ENCODE measurements at regions not wholly inside any gene's neighbourhood (a gene's known extent, or its start where the extent isn't known, plus 50 kb on each side); places are given as distances from the start of the nearest gene placed in this dataset.

DNA sequence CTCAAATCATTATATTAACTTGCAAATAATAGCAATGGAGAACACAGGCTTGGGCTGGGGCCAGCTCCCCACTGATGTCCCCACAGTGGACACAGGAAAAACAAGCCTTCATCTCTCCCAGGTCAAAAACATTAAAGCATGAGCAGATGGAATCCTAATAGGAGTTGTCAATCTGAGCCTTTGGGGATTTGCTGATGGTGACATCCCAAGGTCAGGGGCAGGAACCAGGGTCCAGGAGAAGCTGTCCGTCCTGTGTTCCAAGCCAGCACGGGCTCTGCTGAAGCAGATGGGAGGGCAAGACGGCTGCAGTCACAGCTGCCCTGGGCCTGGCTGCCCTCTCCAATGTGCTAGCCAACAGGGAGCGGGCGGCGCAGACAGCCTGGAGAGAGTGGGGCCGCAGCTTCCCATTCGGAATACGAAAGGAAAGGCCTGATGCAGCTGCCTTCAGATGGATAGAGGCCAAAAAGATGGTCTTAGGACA, 135.5 kb downstream of the NDUFA10 start (continued):
- TF ChIP-seq SP1 (IDR thresholded peaks at IDR 0.05), result no peak

DNA sequence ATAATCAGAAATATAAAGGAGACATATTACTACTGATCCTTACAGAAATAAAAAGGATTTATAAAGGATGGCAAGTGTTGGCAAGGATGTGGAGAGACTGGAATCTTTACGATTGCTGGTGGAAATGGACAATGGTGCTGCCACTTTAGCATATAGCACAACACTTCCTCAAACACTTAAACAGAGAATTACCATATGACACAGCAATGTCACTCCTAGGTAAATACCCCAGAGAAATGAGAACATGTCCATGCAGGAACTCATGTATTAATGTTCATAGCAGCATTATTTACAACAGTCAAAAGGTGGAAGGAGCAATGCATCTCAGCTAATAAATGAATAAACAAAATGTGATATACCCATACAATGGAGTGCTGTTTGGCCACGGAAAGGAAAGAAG, 137.5 kb downstream of the NDUFA10 start:
- Histone ChIP-seq H3K27ac (ENCODE audit: low read depth in 1 of 2, low read length in 2 of 2) (no peak overlapping the region), H3K9me3 (ENCODE audit: control insufficient read depth in 4 of 4, low read length in 3 of 4) (peaks cover 0 to 10% (median 8%) of the 10 kb centered on the region in 4 donors), H3K4me1 (ENCODE audit: control insufficient read depth in 4 of 4, insufficient read depth in 4 of 4, low read length in 3 of 4) (no peaks in the 10 kb centered on the region), H3K36me3 (ENCODE audit: control insufficient read depth in 4 of 4, insufficient read depth in 3 of 4, low read depth in 1 of 4, low read length in 3 of 4) (no peaks in the 10 kb centered on the region), H3K27me3 (ENCODE audit: control insufficient read depth in 4 of 4, insufficient read depth in 4 of 4, low read length in 3 of 4) (no peaks in the 10 kb centered on the region), H3K4me3 (ENCODE audit: low read depth in 1 of 3, low read length in 3 of 3) (no peak overlapping the region), H3K9ac (ENCODE audit: low read depth in 1 of 2, low read length in 2 of 2) (no peak overlapping the region)
- WGBS, result 87% methylated on average over 2 of the region's 2 CpGs
- TF ChIP-seq, protein P1, sequence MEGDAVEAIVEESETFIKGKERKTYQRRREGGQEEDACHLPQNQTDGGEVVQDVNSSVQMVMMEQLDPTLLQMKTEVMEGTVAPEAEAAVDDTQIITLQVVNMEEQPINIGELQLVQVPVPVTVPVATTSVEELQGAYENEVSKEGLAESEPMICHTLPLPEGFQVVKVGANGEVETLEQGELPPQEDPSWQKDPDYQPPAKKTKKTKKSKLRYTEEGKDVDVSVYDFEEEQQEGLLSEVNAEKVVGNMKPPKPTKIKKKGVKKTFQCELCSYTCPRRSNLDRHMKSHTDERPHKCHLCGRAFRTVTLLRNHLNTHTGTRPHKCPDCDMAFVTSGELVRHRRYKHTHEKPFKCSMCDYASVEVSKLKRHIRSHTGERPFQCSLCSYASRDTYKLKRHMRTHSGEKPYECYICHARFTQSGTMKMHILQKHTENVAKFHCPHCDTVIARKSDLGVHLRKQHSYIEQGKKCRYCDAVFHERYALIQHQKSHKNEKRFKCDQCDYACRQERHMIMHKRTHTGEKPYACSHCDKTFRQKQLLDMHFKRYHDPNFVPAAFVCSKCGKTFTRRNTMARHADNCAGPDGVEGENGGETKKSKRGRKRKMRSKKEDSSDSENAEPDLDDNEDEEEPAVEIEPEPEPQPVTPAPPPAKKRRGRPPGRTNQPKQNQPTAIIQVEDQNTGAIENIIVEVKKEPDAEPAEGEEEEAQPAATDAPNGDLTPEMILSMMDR (IDR thresholded peaks at IDR 0.05; ENCODE audit: low read depth, low read length, missing input control), result no peak
- TF ChIP-seq HNF4G (IDR thresholded peaks at IDR 0.05) (no peak), JUND (IDR thresholded peaks at IDR 0.05) (no peak), HNF4A (conservative IDR thresholded peaks at IDR 0.05) (no peak), NR2F2 (IDR thresholded peaks at IDR 0.05) (no peak), YY1 (IDR thresholded peaks at IDR 0.05) (no peak), RXRA (IDR thresholded peaks at IDR 0.05) (no peak), GABPA (IDR thresholded peaks at IDR 0.05 in 1 of 2, conservative IDR thresholded peaks at IDR 0.05 in 1 of 2) (no peak)
- TF ChIP-seq, protein P2, sequence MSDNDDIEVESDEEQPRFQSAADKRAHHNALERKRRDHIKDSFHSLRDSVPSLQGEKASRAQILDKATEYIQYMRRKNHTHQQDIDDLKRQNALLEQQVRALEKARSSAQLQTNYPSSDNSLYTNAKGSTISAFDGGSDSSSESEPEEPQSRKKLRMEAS (IDR thresholded peaks at IDR 0.05), result no peak
- TF ChIP-seq, protein P3, sequence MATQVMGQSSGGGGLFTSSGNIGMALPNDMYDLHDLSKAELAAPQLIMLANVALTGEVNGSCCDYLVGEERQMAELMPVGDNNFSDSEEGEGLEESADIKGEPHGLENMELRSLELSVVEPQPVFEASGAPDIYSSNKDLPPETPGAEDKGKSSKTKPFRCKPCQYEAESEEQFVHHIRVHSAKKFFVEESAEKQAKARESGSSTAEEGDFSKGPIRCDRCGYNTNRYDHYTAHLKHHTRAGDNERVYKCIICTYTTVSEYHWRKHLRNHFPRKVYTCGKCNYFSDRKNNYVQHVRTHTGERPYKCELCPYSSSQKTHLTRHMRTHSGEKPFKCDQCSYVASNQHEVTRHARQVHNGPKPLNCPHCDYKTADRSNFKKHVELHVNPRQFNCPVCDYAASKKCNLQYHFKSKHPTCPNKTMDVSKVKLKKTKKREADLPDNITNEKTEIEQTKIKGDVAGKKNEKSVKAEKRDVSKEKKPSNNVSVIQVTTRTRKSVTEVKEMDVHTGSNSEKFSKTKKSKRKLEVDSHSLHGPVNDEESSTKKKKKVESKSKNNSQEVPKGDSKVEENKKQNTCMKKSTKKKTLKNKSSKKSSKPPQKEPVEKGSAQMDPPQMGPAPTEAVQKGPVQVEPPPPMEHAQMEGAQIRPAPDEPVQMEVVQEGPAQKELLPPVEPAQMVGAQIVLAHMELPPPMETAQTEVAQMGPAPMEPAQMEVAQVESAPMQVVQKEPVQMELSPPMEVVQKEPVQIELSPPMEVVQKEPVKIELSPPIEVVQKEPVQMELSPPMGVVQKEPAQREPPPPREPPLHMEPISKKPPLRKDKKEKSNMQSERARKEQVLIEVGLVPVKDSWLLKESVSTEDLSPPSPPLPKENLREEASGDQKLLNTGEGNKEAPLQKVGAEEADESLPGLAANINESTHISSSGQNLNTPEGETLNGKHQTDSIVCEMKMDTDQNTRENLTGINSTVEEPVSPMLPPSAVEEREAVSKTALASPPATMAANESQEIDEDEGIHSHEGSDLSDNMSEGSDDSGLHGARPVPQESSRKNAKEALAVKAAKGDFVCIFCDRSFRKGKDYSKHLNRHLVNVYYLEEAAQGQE (IDR thresholded peaks at IDR 0.05), result no peak
- no peak for DNase-seq (ENCODE audit: low spot score)

DNA sequence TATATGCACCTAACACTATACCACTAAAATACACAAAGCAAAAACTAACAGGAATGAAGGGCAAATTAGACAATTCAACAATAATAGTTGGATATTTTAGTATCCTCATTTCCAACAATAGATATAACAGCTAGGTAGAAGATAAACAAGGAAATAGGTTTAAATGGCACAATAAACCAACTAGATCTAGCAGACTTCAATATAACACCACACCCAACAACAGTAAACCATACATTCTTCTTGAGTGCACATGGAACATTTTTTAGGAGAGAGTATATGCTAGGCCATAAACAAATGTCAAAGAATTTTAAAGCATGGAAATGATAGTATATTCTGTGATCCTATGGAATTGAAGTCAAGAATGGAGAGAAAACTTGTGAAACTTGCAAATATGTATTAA, 138.4 kb downstream of the NDUFA10 start:
- peaks cover 0 to 10% (median 8%) of the 10 kb centered on the region in 4 donors for H3K9me3 ChIP-seq (ENCODE audit: control insufficient read depth in 4 of 4, low read length in 3 of 4)
- no peak overlapping the region for H3K4me3 ChIP-seq (ENCODE audit: low read depth in 1 of 3, low read length in 3 of 3)
- H3K36me3 ChIP-seq (ENCODE audit: control insufficient read depth in 4 of 4, insufficient read depth in 3 of 4, low read depth in 1 of 4, low read length in 3 of 4), result no peaks in the 10 kb centered on the region
- no peak overlapping the region for H3K9ac ChIP-seq (ENCODE audit: low read depth in 1 of 2, low read length in 2 of 2)
- H3K27me3 ChIP-seq (ENCODE audit: control insufficient read depth in 4 of 4, insufficient read depth in 4 of 4, low read length in 3 of 4), result no peaks in the 10 kb centered on the region
- DNase-seq (ENCODE audit: low spot score), result no peak
- no peak overlapping the region for H3K27ac ChIP-seq (ENCODE audit: low read depth in 1 of 2, low read length in 2 of 2)
- TF ChIP-seq HNF4G (IDR thresholded peaks at IDR 0.05), result no peak
- TF ChIP-seq HNF4A (conservative IDR thresholded peaks at IDR 0.05), result no peak
- TF ChIP-seq, protein P4, sequence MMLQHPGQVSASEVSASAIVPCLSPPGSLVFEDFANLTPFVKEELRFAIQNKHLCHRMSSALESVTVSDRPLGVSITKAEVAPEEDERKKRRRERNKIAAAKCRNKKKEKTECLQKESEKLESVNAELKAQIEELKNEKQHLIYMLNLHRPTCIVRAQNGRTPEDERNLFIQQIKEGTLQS (IDR thresholded peaks at IDR 0.05), result no peak
- no peak for TF ChIP-seq RAD21 (IDR thresholded peaks at IDR 0.05)
- TF ChIP-seq NR2F2 (IDR thresholded peaks at IDR 0.05), result no peak
- TF ChIP-seq FOXA1 (IDR thresholded peaks at IDR 0.05), result no peak
- TF ChIP-seq, protein P2 (IDR thresholded peaks at IDR 0.05), result no peak
- TF ChIP-seq RXRA (IDR thresholded peaks at IDR 0.05), result no peak
- no peak for TF ChIP-seq EGR1 (IDR thresholded peaks at IDR 0.05; ENCODE audit: low read depth in 2 of 2)
- TF ChIP-seq, protein P5, sequence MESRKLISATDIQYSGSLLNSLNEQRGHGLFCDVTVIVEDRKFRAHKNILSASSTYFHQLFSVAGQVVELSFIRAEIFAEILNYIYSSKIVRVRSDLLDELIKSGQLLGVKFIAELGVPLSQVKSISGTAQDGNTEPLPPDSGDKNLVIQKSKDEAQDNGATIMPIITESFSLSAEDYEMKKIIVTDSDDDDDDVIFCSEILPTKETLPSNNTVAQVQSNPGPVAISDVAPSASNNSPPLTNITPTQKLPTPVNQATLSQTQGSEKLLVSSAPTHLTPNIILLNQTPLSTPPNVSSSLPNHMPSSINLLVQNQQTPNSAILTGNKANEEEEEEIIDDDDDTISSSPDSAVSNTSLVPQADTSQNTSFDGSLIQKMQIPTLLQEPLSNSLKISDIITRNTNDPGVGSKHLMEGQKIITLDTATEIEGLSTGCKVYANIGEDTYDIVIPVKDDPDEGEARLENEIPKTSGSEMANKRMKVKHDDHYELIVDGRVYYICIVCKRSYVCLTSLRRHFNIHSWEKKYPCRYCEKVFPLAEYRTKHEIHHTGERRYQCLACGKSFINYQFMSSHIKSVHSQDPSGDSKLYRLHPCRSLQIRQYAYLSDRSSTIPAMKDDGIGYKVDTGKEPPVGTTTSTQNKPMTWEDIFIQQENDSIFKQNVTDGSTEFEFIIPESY (IDR thresholded peaks at IDR 0.05), result no peak
- TF ChIP-seq SP1 (IDR thresholded peaks at IDR 0.05), result no peak
- TF ChIP-seq JUND (IDR thresholded peaks at IDR 0.05), result no peak
- TF ChIP-seq TAF1 (conservative IDR thresholded peaks at IDR 0.05), result no peak
- TF ChIP-seq, protein P1 (IDR thresholded peaks at IDR 0.05; ENCODE audit: low read depth, low read length, missing input control), result no peak
- H3K4me1 ChIP-seq (ENCODE audit: control insufficient read depth in 4 of 4, insufficient read depth in 4 of 4, low read length in 3 of 4), result no peaks in the 10 kb centered on the region

All from liver (tissue), 8 donors.